T-helper 1 cell treated with Interleukin-12 subunit alpha and Interleukin-12 subunit beta and Interleukin-4 antibody, amounts not matched to agents 30 ng/mL and 1 ng/mL, for 36 hours (primary cell): ENCODE measurements at regions not wholly inside any gene's neighbourhood (a gene's known extent, or its start where the extent isn't known, plus 50 kb on each side); places are given as distances from the start of the nearest gene placed in this dataset.

Experiments used
- intact Hi-C: fragments of 100-400 bp; cut with micrococcal nuclease; formaldehyde crosslinking; loops from one replicate; pipeline ENCODE4 v1.15.1; 2024

GRCh38 chr1:221892301-221892830, 150.5 kb upstream of the DUSP10 start:
- intact Hi-C loops, result no loop called here

GRCh38 chr1:221891708-221892107, 149.8 kb upstream of the DUSP10 start:
- intact Hi-C loops, result no loop called here

- intact Hi-C loops, result no loop called here
Observed at GRCh38 chr1:221888801-221889200, 146.9 kb upstream of the DUSP10 start.

GRCh38 chr1:221888218-221888617, 146.3 kb upstream of the DUSP10 start:
- intact Hi-C loops, result no loop called here

GRCh38 chr1:221887758-221888157, 145.9 kb upstream of the DUSP10 start:
- intact Hi-C loops, result no loop called here

- intact Hi-C loops, result no loop called here
Observed at GRCh38 chr1:221887415-221887746, 145.5 kb upstream of the DUSP10 start.

GRCh38 chr1:221886743-221887414, 145.0 kb upstream of the DUSP10 start:
- intact Hi-C loops, result no loop called here

GRCh38 chr1:221886311-221886710, 144.4 kb upstream of the DUSP10 start:
- intact Hi-C loops, result no loop called here

- intact Hi-C loops, result no loop called here
Observed at GRCh38 chr1:221884821-221885220, 142.9 kb upstream of the DUSP10 start.

- intact Hi-C loops, result loop anchor here (2.0 kb wide), 1 partner anchor 43 kb away; no protein-coding TSS in a partner anchor
Observed at GRCh38 chr1:221881805-221882581, 140.1 kb upstream of the DUSP10 start.

- intact Hi-C loops, result loop anchor here (2.0 kb wide), 1 partner anchor 41 kb away; no protein-coding TSS in a partner anchor
Observed at GRCh38 chr1:221880182-221880581, 138.3 kb upstream of the DUSP10 start.

- intact Hi-C loops, result no loop called here
Observed at GRCh38 chr1:221878134-221878533, 136.2 kb upstream of the DUSP10 start.

GRCh38 chr1:221877311-221877710, 135.4 kb upstream of the DUSP10 start:
- intact Hi-C loops, result no loop called here

- intact Hi-C loops, result no loop called here
Observed at GRCh38 chr1:221875004-221875330, 133.1 kb upstream of the DUSP10 start.

GRCh38 chr1:221874285-221875003, 132.6 kb upstream of the DUSP10 start:
- intact Hi-C loops, result no loop called here

- intact Hi-C loops, result no loop called here
Observed at GRCh38 chr1:221873673-221874072, 131.8 kb upstream of the DUSP10 start.

GRCh38 chr1:221871056-221871455, 129.2 kb upstream of the DUSP10 start:
- intact Hi-C loops, result no loop called here

- intact Hi-C loops, result no loop called here
Observed at GRCh38 chr1:221869779-221870178, 127.9 kb upstream of the DUSP10 start.

- intact Hi-C loops, result no loop called here
Observed at GRCh38 chr1:221868593-221869303, 126.9 kb upstream of the DUSP10 start.

- intact Hi-C loops, result no loop called here
Observed at GRCh38 chr1:221867003-221867402, 125.1 kb upstream of the DUSP10 start.

- intact Hi-C loops, result no loop called here
Observed at GRCh38 chr1:221865808-221866207, 123.9 kb upstream of the DUSP10 start.
